SH-SY5Y (cell line): ENCODE measurements at regions not wholly inside any gene's neighbourhood (a gene's known extent, or its start where the extent isn't known, plus 50 kb on each side); places are given as distances from the start of the nearest gene placed in this dataset.

Source experiments
- GATA2 ChIP-seq: IDR thresholded peaks from 2 replicates; pipeline ENCODE4 v1.6.1; 2011; ENCODE audit warnings: mild to moderate bottlenecking, low read depth, low read length
- GATA3 ChIP-seq: IDR thresholded peaks from 2 replicates; pipeline ENCODE4 v1.6.1; 2011; ENCODE audit warnings: low read depth, mild to moderate bottlenecking, low read length, moderate library complexity

DNA sequence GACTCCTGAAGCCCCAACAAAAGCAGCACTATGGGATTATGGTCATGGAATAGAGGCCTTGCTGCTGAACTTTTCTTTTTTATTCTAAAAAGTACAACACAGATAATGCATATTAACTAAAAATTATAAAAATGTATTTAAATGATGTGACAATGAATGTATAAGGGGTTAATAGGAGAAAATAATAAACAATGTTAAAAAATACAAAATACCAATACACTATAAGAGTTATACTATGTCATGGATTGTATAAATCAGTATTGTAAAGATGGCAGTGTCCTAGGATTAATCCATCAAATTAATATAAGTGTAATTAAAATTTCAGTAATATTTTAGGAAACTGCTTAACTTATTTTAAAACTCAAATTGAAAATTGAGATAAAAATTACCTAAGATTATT is 58.3 kb upstream of the TOP3B start:
- TF ChIP-seq GATA2 = no peak
- no peak for TF ChIP-seq GATA3
